ENCODE measurements at regions not wholly inside any gene's neighbourhood (a gene's known extent, or its start where the extent isn't known, plus 50 kb on each side); places are given as distances from the start of the nearest gene placed in this dataset.

DNA sequence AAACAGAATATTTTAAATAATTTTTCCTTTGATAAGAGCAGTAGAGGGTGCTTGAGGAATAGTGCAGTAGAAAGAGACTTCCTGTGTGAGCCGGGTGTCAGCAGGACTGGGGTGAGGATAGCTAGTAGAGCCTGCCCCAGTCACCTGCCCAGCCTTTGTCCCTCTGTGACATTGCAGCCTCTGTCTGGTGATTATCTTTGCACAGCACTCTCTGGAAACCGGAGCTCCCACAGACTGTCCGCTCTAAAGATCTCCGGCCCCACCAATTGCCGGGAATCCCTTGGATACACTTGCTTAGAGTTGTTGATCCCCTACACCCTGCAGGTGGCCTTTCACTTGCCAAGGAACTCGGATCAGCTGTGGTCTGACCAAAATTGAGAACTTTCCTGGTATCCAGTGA, 1081.3 kb upstream of the TMEFF2 start:
- TF ChIP-seq, protein P1, sequence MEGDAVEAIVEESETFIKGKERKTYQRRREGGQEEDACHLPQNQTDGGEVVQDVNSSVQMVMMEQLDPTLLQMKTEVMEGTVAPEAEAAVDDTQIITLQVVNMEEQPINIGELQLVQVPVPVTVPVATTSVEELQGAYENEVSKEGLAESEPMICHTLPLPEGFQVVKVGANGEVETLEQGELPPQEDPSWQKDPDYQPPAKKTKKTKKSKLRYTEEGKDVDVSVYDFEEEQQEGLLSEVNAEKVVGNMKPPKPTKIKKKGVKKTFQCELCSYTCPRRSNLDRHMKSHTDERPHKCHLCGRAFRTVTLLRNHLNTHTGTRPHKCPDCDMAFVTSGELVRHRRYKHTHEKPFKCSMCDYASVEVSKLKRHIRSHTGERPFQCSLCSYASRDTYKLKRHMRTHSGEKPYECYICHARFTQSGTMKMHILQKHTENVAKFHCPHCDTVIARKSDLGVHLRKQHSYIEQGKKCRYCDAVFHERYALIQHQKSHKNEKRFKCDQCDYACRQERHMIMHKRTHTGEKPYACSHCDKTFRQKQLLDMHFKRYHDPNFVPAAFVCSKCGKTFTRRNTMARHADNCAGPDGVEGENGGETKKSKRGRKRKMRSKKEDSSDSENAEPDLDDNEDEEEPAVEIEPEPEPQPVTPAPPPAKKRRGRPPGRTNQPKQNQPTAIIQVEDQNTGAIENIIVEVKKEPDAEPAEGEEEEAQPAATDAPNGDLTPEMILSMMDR (IDR thresholded peaks at IDR 0.05; ENCODE audit: poor library complexity, severe bottlenecking), result no peak
- DNase-seq (ENCODE audit: low spot score) (no peak), ATAC-seq (ENCODE audit: low read depth) (no peak)
- Histone ChIP-seq H3K4me3 (ENCODE audit: severe bottlenecking) (no peak overlapping the region), H3K36me3 (ENCODE audit: low read depth) (no peaks in the 10 kb centered on the region), H3K4me1 (ENCODE audit: insufficient read depth, poor library complexity, severe bottlenecking) (no peaks in the 10 kb centered on the region), H3K27me3 (ENCODE audit: insufficient read depth, poor library complexity, severe bottlenecking) (no peaks in the 10 kb centered on the region), H3K27ac (ENCODE audit: poor library complexity, severe bottlenecking) (no peak overlapping the region), H3K9me3 (ENCODE audit: severe bottlenecking) (no peaks in the 10 kb centered on the region)

DNA sequence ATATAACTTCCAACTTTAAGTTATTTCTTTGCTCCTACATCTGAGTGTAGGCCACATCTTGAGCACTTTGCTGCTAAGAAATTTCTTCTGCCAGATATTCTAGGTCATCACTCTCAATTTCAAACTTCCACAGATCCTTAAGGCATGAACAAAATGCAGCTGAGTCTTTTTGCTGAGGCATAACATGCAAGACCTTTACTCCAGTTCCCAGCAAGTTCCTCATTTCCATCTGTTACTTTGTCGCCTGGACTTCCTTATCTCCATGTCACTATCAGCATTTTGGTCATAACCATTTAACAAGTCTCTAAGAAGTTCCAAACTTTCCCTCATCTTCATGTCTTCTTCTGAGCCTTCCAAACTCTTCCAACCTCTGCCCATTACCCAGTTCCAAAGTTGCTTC, 1077.3 kb upstream of the TMEFF2 start:
- Histone ChIP-seq H3K4me1 (ENCODE audit: insufficient read depth, poor library complexity, severe bottlenecking) (no peaks in the 10 kb centered on the region), H3K4me3 (ENCODE audit: severe bottlenecking) (no peak overlapping the region), H3K27me3 (ENCODE audit: insufficient read depth, poor library complexity, severe bottlenecking) (no peaks in the 10 kb centered on the region), H3K9me3 (ENCODE audit: severe bottlenecking) (no peaks in the 10 kb centered on the region), H3K36me3 (ENCODE audit: low read depth) (no peaks in the 10 kb centered on the region), H3K27ac (ENCODE audit: poor library complexity, severe bottlenecking) (no peak overlapping the region)
- no peak for ATAC-seq (ENCODE audit: low read depth)
- DNase-seq (ENCODE audit: low spot score), result no peak
- TF ChIP-seq, protein P1 (IDR thresholded peaks at IDR 0.05; ENCODE audit: poor library complexity, severe bottlenecking), result no peak

DNA sequence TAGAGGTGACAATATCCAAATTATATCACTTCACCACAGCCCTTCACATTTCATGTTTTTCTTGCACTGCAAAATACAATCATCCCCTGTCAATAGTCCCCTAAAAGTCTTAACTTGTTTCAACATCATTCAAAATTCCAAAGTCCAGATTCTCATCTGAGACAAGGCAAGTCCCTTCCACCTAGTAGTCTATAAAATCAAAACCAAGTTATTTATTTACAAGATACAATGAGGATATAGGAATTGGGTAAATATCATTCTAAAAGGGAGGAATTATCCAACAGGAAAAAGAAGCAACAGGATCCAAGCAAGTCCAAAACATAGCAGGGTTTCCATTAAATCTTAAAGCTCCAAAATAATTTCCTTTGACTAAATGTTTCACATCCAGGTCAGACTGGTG, 1076.1 kb upstream of the TMEFF2 start:
- H3K9me3 ChIP-seq (ENCODE audit: severe bottlenecking), result no peaks in the 10 kb centered on the region
- H3K36me3 ChIP-seq (ENCODE audit: low read depth), result no peaks in the 10 kb centered on the region
- DNase-seq (ENCODE audit: low spot score) (no peak), ATAC-seq (ENCODE audit: low read depth) (no peak)
- H3K27me3 ChIP-seq (ENCODE audit: insufficient read depth, poor library complexity, severe bottlenecking), result no peaks in the 10 kb centered on the region
- H3K4me1 ChIP-seq (ENCODE audit: insufficient read depth, poor library complexity, severe bottlenecking), result no peaks in the 10 kb centered on the region
- TF ChIP-seq, protein P1 (IDR thresholded peaks at IDR 0.05; ENCODE audit: poor library complexity, severe bottlenecking), result no peak
- no peak overlapping the region for H3K4me3 ChIP-seq (ENCODE audit: severe bottlenecking)
- H3K27ac ChIP-seq (ENCODE audit: poor library complexity, severe bottlenecking), result no peak overlapping the region

DNA sequence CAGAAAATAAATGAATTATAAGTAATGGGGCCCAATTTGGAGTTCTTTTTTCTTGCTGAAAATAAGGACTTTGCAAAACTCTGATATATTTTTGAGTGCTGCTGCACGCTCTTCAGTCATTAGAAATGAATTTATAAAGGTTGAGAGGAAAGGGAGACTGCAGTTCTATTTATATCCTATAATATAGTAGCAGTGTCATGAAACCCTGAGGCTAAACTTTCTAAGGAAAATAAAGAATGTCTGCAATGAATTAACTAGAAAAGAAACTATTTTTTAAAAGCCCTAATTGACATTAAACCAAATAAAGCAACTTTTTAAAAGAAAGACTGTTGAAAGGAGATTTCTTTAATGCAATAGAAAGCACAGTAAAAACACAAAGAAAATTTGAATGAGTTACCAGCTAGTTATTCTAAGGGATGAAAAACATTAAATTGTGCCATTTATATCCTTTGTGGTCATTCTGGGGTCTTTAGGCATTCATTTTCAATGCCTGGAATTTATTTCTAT, 1072.8 kb upstream of the TMEFF2 start:
- TF ChIP-seq, protein P1 (IDR thresholded peaks at IDR 0.05; ENCODE audit: poor library complexity, severe bottlenecking), result no peak
- no peaks in the 10 kb centered on the region for H3K27me3 ChIP-seq (ENCODE audit: insufficient read depth, poor library complexity, severe bottlenecking)
- no peaks in the 10 kb centered on the region for H3K4me1 ChIP-seq (ENCODE audit: insufficient read depth, poor library complexity, severe bottlenecking)
- H3K36me3 ChIP-seq (ENCODE audit: low read depth), result no peaks in the 10 kb centered on the region
- no peaks in the 10 kb centered on the region for H3K9me3 ChIP-seq (ENCODE audit: severe bottlenecking)
- H3K4me3 ChIP-seq (ENCODE audit: severe bottlenecking), result no peak overlapping the region
- no peak overlapping the region for H3K27ac ChIP-seq (ENCODE audit: poor library complexity, severe bottlenecking)
- ATAC-seq (ENCODE audit: low read depth) (no peak), DNase-seq (ENCODE audit: low spot score) (no peak)

DNA sequence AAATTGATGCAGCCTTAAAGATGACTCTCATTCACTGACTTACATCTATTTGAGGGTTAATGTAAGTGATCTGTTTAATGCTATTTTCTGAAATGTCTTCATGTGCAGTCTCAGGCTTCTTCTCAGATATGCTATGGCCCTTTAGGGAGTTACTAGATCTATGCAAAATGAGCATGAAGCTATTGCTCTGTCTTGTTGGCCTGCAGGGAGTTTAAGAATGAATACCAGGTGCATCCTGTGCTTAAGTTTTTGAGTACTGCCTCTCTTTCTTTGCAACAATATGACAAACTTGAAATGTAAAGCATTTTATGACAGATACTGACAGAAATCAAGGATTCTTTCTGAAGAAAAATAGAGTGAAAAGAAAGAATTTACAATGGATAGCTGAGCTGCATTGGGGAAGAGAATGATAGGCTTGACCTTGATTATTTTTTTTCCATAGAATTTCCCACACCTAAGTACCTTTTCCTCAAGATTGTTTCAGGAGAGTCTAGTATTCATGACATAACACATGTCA, 1058.3 kb upstream of the TMEFF2 start:
- Histone ChIP-seq H3K4me3 (ENCODE audit: severe bottlenecking) (no peak overlapping the region), H3K9me3 (ENCODE audit: severe bottlenecking) (no peaks in the 10 kb centered on the region), H3K36me3 (ENCODE audit: low read depth) (no peaks in the 10 kb centered on the region), H3K27me3 (ENCODE audit: insufficient read depth, poor library complexity, severe bottlenecking) (no peaks in the 10 kb centered on the region), H3K4me1 (ENCODE audit: insufficient read depth, poor library complexity, severe bottlenecking) (no peaks in the 10 kb centered on the region), H3K27ac (ENCODE audit: poor library complexity, severe bottlenecking) (no peak overlapping the region)
- TF ChIP-seq, protein P1 (IDR thresholded peaks at IDR 0.05; ENCODE audit: poor library complexity, severe bottlenecking), result no peak
- no peak for DNase-seq (ENCODE audit: low spot score)
- ATAC-seq (ENCODE audit: low read depth), result no peak
